Upper lobe of left lung (tissue), 4 donors: ENCODE measurements at regions not wholly inside any gene's neighbourhood (a gene's known extent, or its start where the extent isn't known, plus 50 kb on each side); places are given as distances from the start of the nearest gene placed in this dataset.

Experiments
- EP300 ChIP-seq, 4 donors: sonication (generic); formaldehyde crosslinking; IDR thresholded peaks; one replicate each; pipeline ENCODE4 v1.5.1; 2017; ENCODE audit warnings: antibody characterized with exemption in 4 of 4, control low read depth in 2 of 4
- TF ChIP-seq, protein P1 (sequence below), 6 experiments: fragments of 450-650 bp in 4 of 6; fragments of 200-600 bp in 2 of 6; sonication (generic) in 2 of 6; IDR thresholded peaks; one replicate each; pipeline ENCODE4 v1.5.1; 2016 to 2019; ENCODE audit warnings: antibody characterized with exemption in 6 of 6

DNA sequence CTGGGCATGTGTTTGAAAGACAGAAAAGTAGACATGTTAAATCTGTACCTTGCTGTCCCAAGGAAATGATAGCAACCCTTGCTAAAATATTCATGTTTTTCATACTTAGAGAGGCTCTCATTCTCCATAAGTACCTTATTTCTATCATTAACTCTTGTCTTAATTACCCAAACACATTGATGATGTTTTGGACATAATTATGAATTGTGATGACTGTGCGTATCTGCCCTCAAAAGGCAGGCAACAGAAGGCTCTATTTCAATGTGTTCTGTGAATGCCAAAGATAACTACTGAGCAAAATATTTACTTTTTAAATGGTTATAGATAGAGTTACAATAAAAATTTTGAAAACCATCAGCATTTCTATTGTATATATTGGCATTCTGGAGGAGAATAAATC is 1263.8 kb downstream of the ZPLD1 start:
- TF ChIP-seq, protein P1, sequence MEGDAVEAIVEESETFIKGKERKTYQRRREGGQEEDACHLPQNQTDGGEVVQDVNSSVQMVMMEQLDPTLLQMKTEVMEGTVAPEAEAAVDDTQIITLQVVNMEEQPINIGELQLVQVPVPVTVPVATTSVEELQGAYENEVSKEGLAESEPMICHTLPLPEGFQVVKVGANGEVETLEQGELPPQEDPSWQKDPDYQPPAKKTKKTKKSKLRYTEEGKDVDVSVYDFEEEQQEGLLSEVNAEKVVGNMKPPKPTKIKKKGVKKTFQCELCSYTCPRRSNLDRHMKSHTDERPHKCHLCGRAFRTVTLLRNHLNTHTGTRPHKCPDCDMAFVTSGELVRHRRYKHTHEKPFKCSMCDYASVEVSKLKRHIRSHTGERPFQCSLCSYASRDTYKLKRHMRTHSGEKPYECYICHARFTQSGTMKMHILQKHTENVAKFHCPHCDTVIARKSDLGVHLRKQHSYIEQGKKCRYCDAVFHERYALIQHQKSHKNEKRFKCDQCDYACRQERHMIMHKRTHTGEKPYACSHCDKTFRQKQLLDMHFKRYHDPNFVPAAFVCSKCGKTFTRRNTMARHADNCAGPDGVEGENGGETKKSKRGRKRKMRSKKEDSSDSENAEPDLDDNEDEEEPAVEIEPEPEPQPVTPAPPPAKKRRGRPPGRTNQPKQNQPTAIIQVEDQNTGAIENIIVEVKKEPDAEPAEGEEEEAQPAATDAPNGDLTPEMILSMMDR (IDR thresholded peaks at IDR 0.05), result no peak
- no peak for TF ChIP-seq EP300 (IDR thresholded peaks at IDR 0.05)
